Mesendoderm (in vitro differentiated cells): ENCODE measurements at regions not wholly inside any gene's neighbourhood (a gene's known extent, or its start where the extent isn't known, plus 50 kb on each side); places are given as distances from the start of the nearest gene placed in this dataset.

Source experiments
- DNase-seq: peaks from one replicate; pipeline ENCODE4 v3.0.0; 2013
- H2AK5ac ChIP-seq: 2 replicates; pipeline ENCODE4 v1.6.1; 2013; ENCODE audit warnings: low read length, inconsistent platforms
- H2BK120ac ChIP-seq: 2 replicates; pipeline ENCODE4 v1.6.1; 2013; ENCODE audit warnings: low read depth, mild to moderate bottlenecking, low read length, moderate library complexity, mixed read lengths
- H2BK15ac ChIP-seq: replicated peaks from 2 replicates; pipeline ENCODE4 v1.6.1; 2013; ENCODE audit warnings: low read depth, mild to moderate bottlenecking, moderate library complexity
- H2BK5ac ChIP-seq: 2 replicates; pipeline ENCODE4 v1.6.1; 2013; ENCODE audit warnings: low read length, inconsistent platforms
- H3K18ac ChIP-seq: 2 replicates; pipeline ENCODE4 v1.6.1; 2013; ENCODE audit warnings: mild to moderate bottlenecking, low read length, mixed read lengths
- H3K23ac ChIP-seq: one replicate; pipeline ENCODE4 v1.6.1; 2013; ENCODE audit warnings: low read length
- H3K27ac ChIP-seq: 2 replicates; pipeline ENCODE4 v1.5.1; 2013; ENCODE audit warnings: low read depth, mild to moderate bottlenecking, inconsistent platforms, low read length, moderate library complexity
- H3K27me3 ChIP-seq: 2 replicates; pipeline ENCODE4 v1.6.1; 2013; ENCODE audit warnings: low read length, control low read depth, mild to moderate bottlenecking, inconsistent platforms; ENCODE audit not compliant: insufficient read depth, poor library complexity
- H3K36me3 ChIP-seq: 2 replicates; pipeline ENCODE4 v1.6.1; 2013; ENCODE audit warnings: low read length, inconsistent platforms; ENCODE audit not compliant: control insufficient read depth, insufficient read depth
- H3K4ac ChIP-seq: one replicate; pipeline ENCODE4 v1.6.1; 2013; ENCODE audit warnings: low read depth, mild to moderate bottlenecking, low read length, moderate library complexity
- H3K4me1 ChIP-seq: 2 replicates; pipeline ENCODE4 v1.6.1; 2013; ENCODE audit warnings: low read depth, low read length, inconsistent platforms; ENCODE audit not compliant: control insufficient read depth
- H3K4me2 ChIP-seq: 2 replicates; pipeline ENCODE4 v1.6.1; 2013; ENCODE audit warnings: low read length
- H3K4me3 ChIP-seq: 2 replicates; pipeline ENCODE4 v1.5.1; 2013; ENCODE audit warnings: mild to moderate bottlenecking, low read length
- H3K56ac ChIP-seq: one replicate; pipeline ENCODE4 v1.6.1; 2013; ENCODE audit warnings: low read length
- H3K79me1 ChIP-seq: 2 replicates; pipeline ENCODE4 v1.6.1; 2013; ENCODE audit warnings: low read length, inconsistent platforms
- H3K79me2 ChIP-seq: 2 replicates; pipeline ENCODE4 v1.6.1; 2013; ENCODE audit warnings: mild to moderate bottlenecking, low read length; ENCODE audit not compliant: control insufficient read depth, insufficient read depth
- H3K9ac ChIP-seq: 2 replicates; pipeline ENCODE4 v1.6.1; 2013; ENCODE audit warnings: low read length, inconsistent platforms
- H4K5ac ChIP-seq: one replicate; pipeline ENCODE4 v1.6.1; 2013; ENCODE audit warnings: low read length
- H4K8ac ChIP-seq: one replicate; pipeline ENCODE4 v1.6.1; 2013; ENCODE audit warnings: low read depth, mild to moderate bottlenecking, control low read depth, low read length, moderate library complexity
- WGBS: extraction: QIAGEN DNeasy Blood & Tissue Kit; methylation state at CpG from one replicate; pipeline ENCODE4 v1.1.7; 2013; ENCODE audit warnings: low lambda C conversion rate, missing lambda C conversion rate; ENCODE audit not compliant: insufficient coverage; ENCODE audit errors: extremely low coverage; 5-methylcytosine and 5-hydroxymethylcytosine counted together

GRCh38 chr9:73745598-73745997, 593.9 kb downstream of the ANXA1 start:
- Histone ChIP-seq H3K79me1 (no peaks in the 10 kb centered on the region), H4K8ac (no peak overlapping the region), H3K23ac (no peak overlapping the region), H2BK120ac (no peak overlapping the region), H3K18ac (no peak overlapping the region), H2AK5ac (no peak overlapping the region), H3K4me2 (no peak overlapping the region), H4K5ac (no peak overlapping the region), H2BK5ac (no peak overlapping the region), H3K27me3 (no peaks in the 10 kb centered on the region), H2BK15ac (no peak overlapping the region), H3K27ac (no peak overlapping the region), H3K4me3 (no peak overlapping the region), H3K56ac (no peak overlapping the region), H3K4me1 (no peaks in the 10 kb centered on the region), H3K79me2 (no peaks in the 10 kb centered on the region), H3K36me3 (no peaks in the 10 kb centered on the region), H3K9ac (no peak overlapping the region), H3K4ac (no peak overlapping the region)
- no CpG with 5 or more reads among the region's 3 CpGs for WGBS
- DNase-seq = no peak

GRCh38 chr9:73753171-73753570, 601.5 kb downstream of the ANXA1 start:
- Histone ChIP-seq H3K4me3 (no peak overlapping the region), H2BK15ac (no peak overlapping the region), H2AK5ac (no peak overlapping the region), H3K9ac (no peak overlapping the region), H3K18ac (no peak overlapping the region), H2BK5ac (no peak overlapping the region), H4K5ac (no peak overlapping the region), H3K27me3 (no peaks in the 10 kb centered on the region), H4K8ac (no peak overlapping the region), H3K36me3 (no peaks in the 10 kb centered on the region), H3K4me1 (no peaks in the 10 kb centered on the region), H3K23ac (no peak overlapping the region), H3K4ac (no peak overlapping the region), H3K27ac (no peak overlapping the region), H3K79me1 (no peaks in the 10 kb centered on the region), H3K79me2 (no peaks in the 10 kb centered on the region), H3K56ac (no peak overlapping the region), H3K4me2 (no peak overlapping the region), H2BK120ac (no peak overlapping the region)
- DNase-seq = no peak

- H3K9ac ChIP-seq = no peak overlapping the region
- H3K18ac ChIP-seq = no peak overlapping the region
- H3K27me3 ChIP-seq = no peaks in the 10 kb centered on the region
- no peak overlapping the region for H2BK120ac ChIP-seq
- H4K5ac ChIP-seq = no peak overlapping the region
- H3K36me3 ChIP-seq = no peaks in the 10 kb centered on the region
- no peak overlapping the region for H4K8ac ChIP-seq
- H3K27ac ChIP-seq = no peak overlapping the region
- no peak for DNase-seq
- no peak overlapping the region for H2BK5ac ChIP-seq
- no peak overlapping the region for H2BK15ac ChIP-seq
- no peak overlapping the region for H2AK5ac ChIP-seq
- no peaks in the 10 kb centered on the region for H3K4me1 ChIP-seq
- H3K23ac ChIP-seq = no peak overlapping the region
- H3K4me3 ChIP-seq = no peak overlapping the region
- H3K79me2 ChIP-seq = no peaks in the 10 kb centered on the region
- H3K79me1 ChIP-seq = no peaks in the 10 kb centered on the region
- WGBS = no CpG with 5 or more reads among the region's 4 CpGs
- H3K56ac ChIP-seq = no peak overlapping the region
- H3K4ac ChIP-seq = no peak overlapping the region
- H3K4me2 ChIP-seq = no peak overlapping the region
Measured at GRCh38 chr9:73761905-73762304, 610.2 kb downstream of the ANXA1 start.

- no peak overlapping the region for H2BK15ac ChIP-seq
- whole genome bisulfite sequencing = no CpG with 5 or more reads among the region's 1 CpG
- H2AK5ac ChIP-seq = no peak overlapping the region
- H3K36me3 ChIP-seq = no peaks in the 10 kb centered on the region
- no peak overlapping the region for H4K5ac ChIP-seq
- no peak overlapping the region for H3K27ac ChIP-seq
- H3K4me2 ChIP-seq = no peak overlapping the region
- no peak overlapping the region for H3K9ac ChIP-seq
- H3K79me1 ChIP-seq = no peaks in the 10 kb centered on the region
- no peak overlapping the region for H3K4me3 ChIP-seq
- H3K56ac ChIP-seq = no peak overlapping the region
- H3K4me1 ChIP-seq = no peaks in the 10 kb centered on the region
- no peak overlapping the region for H3K23ac ChIP-seq
- H3K4ac ChIP-seq = no peak overlapping the region
- H4K8ac ChIP-seq = no peak overlapping the region
- H3K18ac ChIP-seq = no peak overlapping the region
- no peak for DNase-seq
- H3K79me2 ChIP-seq = no peaks in the 10 kb centered on the region
- no peaks in the 10 kb centered on the region for H3K27me3 ChIP-seq
- no peak overlapping the region for H2BK5ac ChIP-seq
- H2BK120ac ChIP-seq = no peak overlapping the region
Measured at GRCh38 chr9:73773896-73774295, 622.2 kb downstream of the ANXA1 start.

GRCh38 chr9:73775757-73776156, 624.1 kb downstream of the ANXA1 start:
- H2BK120ac ChIP-seq = no peak overlapping the region
- no peak overlapping the region for H3K27ac ChIP-seq
- no peak overlapping the region for H4K8ac ChIP-seq
- no peak for DNase-seq
- H3K79me2 ChIP-seq = no peaks in the 10 kb centered on the region
- no peaks in the 10 kb centered on the region for H3K36me3 ChIP-seq
- no peaks in the 10 kb centered on the region for H3K27me3 ChIP-seq
- H3K4me3 ChIP-seq = no peak overlapping the region
- no CpG with 5 or more reads among the region's 2 CpGs for WGBS
- H3K4me2 ChIP-seq = no peak overlapping the region
- no peak overlapping the region for H3K9ac ChIP-seq
- H3K18ac ChIP-seq = no peak overlapping the region
- H4K5ac ChIP-seq = no peak overlapping the region
- H3K4ac ChIP-seq = no peak overlapping the region
- no peak overlapping the region for H2AK5ac ChIP-seq
- H3K79me1 ChIP-seq = no peaks in the 10 kb centered on the region
- H3K56ac ChIP-seq = no peak overlapping the region
- no peak overlapping the region for H3K23ac ChIP-seq
- H2BK5ac ChIP-seq = no peak overlapping the region
- H3K4me1 ChIP-seq = no peaks in the 10 kb centered on the region
- H2BK15ac ChIP-seq = no peak overlapping the region

GRCh38 chr9:73780916-73781315, 629.3 kb downstream of the ANXA1 start:
- Histone ChIP-seq H2BK5ac (no peak overlapping the region), H2BK120ac (no peak overlapping the region), H3K56ac (no peak overlapping the region), H3K4ac (no peak overlapping the region), H3K4me1 (no peaks in the 10 kb centered on the region), H3K27me3 (no peaks in the 10 kb centered on the region), H3K4me2 (no peak overlapping the region), H3K36me3 (no peaks in the 10 kb centered on the region), H2BK15ac (no peak overlapping the region), H2AK5ac (no peak overlapping the region), H4K8ac (no peak overlapping the region), H3K9ac (no peak overlapping the region), H3K4me3 (no peak overlapping the region), H4K5ac (no peak overlapping the region), H3K79me1 (no peaks in the 10 kb centered on the region), H3K27ac (no peak overlapping the region), H3K18ac (no peak overlapping the region), H3K23ac (no peak overlapping the region), H3K79me2 (no peaks in the 10 kb centered on the region)
- DNase-seq = peak; percentile 1
